ENCODE measurements at regions not wholly inside any gene's neighbourhood (a gene's known extent, or its start where the extent isn't known, plus 50 kb on each side); places are given as distances from the start of the nearest gene placed in this dataset.

DNA sequence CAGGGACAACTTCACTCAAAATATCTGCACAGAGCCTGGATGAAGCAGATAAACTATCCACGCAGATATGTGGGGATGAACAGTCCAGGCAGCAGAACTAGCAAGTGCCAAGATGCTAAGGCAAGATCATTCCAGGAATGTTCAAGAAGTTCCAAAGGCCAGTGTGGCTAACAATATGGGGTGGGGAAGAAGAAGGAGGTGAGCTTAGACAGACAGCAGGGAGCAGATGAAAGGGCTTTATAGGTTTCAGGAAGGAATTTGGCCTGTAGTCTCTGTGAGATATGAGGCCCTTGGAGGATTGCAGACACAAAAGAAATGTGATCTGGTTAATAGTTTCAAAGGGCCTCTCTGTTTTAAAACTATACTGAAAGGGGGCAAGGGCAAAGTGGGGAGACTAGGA, 63.5 kb upstream of the PPM1H start:
- no peak for TF ChIP-seq EZH2 (IDR thresholded peaks at IDR 0.05; ENCODE audit: borderline replicate concordance, low read depth, low read length, severe bottlenecking)
- TF ChIP-seq, protein P1, sequence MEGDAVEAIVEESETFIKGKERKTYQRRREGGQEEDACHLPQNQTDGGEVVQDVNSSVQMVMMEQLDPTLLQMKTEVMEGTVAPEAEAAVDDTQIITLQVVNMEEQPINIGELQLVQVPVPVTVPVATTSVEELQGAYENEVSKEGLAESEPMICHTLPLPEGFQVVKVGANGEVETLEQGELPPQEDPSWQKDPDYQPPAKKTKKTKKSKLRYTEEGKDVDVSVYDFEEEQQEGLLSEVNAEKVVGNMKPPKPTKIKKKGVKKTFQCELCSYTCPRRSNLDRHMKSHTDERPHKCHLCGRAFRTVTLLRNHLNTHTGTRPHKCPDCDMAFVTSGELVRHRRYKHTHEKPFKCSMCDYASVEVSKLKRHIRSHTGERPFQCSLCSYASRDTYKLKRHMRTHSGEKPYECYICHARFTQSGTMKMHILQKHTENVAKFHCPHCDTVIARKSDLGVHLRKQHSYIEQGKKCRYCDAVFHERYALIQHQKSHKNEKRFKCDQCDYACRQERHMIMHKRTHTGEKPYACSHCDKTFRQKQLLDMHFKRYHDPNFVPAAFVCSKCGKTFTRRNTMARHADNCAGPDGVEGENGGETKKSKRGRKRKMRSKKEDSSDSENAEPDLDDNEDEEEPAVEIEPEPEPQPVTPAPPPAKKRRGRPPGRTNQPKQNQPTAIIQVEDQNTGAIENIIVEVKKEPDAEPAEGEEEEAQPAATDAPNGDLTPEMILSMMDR (IDR thresholded peaks at IDR 0.05; ENCODE audit: extremely low read depth in 1 of 2, insufficient read depth in 1 of 2, low read depth in 1 of 2, low read length in 2 of 2): no peak
- TF ChIP-seq POLR2A (IDR thresholded peaks at IDR 0.05; ENCODE audit: low read depth, low read length): no peak
- TF ChIP-seq, protein P2, sequence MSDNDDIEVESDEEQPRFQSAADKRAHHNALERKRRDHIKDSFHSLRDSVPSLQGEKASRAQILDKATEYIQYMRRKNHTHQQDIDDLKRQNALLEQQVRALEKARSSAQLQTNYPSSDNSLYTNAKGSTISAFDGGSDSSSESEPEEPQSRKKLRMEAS (IDR thresholded peaks at IDR 0.05; ENCODE audit: insufficient read depth, insufficient read length): no peak

All from endothelial cell of umbilical vein (primary cell).